ENCODE measurements at regions not wholly inside any gene's neighbourhood (a gene's known extent, or its start where the extent isn't known, plus 50 kb on each side); places are given as distances from the start of the nearest gene placed in this dataset.

DNA sequence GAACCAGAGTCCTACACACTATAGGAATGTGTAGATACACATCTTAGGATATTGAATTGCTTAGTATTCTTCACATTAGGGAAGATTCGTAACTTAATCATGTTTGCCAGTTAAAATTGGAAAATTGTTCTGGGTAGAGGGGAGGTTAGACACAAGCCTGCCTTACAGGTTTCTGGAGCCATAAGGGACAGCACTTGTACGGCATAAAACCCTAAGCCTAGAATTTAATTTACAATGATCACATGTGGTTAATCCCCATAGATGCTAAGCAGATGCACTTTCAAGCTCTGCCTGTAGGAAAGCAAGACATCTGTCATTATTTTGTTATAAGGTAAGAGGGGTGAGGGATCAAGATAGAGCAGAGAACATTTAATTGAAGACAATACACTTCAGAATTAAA lies 820.7 kb downstream of the NCAM2 start:
- TF ChIP-seq YY1 (IDR thresholded peaks at IDR 0.05; ENCODE audit: low read depth, low read length) (no peak), CREB1 (IDR thresholded peaks at IDR 0.05) (no peak), POLR2AphosphoS5 (IDR thresholded peaks at IDR 0.05; ENCODE audit: low read depth, low read length) (no peak), JUN (IDR thresholded peaks at IDR 0.05; ENCODE audit: low read depth, low read length) (no peak), TAF1 (IDR thresholded peaks at IDR 0.05; ENCODE audit: low read depth, low read length) (no peak), SRF (IDR thresholded peaks at IDR 0.05; ENCODE audit: low read depth, low read length) (no peak)
- TF ChIP-seq, protein P1, sequence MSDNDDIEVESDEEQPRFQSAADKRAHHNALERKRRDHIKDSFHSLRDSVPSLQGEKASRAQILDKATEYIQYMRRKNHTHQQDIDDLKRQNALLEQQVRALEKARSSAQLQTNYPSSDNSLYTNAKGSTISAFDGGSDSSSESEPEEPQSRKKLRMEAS (IDR thresholded peaks at IDR 0.05), result no peak
- TF ChIP-seq, protein P2, sequence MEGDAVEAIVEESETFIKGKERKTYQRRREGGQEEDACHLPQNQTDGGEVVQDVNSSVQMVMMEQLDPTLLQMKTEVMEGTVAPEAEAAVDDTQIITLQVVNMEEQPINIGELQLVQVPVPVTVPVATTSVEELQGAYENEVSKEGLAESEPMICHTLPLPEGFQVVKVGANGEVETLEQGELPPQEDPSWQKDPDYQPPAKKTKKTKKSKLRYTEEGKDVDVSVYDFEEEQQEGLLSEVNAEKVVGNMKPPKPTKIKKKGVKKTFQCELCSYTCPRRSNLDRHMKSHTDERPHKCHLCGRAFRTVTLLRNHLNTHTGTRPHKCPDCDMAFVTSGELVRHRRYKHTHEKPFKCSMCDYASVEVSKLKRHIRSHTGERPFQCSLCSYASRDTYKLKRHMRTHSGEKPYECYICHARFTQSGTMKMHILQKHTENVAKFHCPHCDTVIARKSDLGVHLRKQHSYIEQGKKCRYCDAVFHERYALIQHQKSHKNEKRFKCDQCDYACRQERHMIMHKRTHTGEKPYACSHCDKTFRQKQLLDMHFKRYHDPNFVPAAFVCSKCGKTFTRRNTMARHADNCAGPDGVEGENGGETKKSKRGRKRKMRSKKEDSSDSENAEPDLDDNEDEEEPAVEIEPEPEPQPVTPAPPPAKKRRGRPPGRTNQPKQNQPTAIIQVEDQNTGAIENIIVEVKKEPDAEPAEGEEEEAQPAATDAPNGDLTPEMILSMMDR (IDR thresholded peaks at IDR 0.05; ENCODE audit: control extremely low read depth in 1 of 3, insufficient read depth in 1 of 3, low read depth in 1 of 3, low read length in 3 of 3), result no peak

Data from H1 (cell line).